HAP-1 (cell line): ENCODE measurements at regions not wholly inside any gene's neighbourhood (a gene's known extent, or its start where the extent isn't known, plus 50 kb on each side); places are given as distances from the start of the nearest gene placed in this dataset.

Experiments used
- DNase-seq, 2 experiments: peaks; one replicate each; pipeline ENCODE4 v3.0.0-alpha.2; 2016 to 2020; ENCODE audit warnings: low spot score in 2 of 2
- H3K27me3 ChIP-seq: fragments of 250-450 bp; sonication (Bioruptor Pico); 2 replicates; pipeline ENCODE4 v1.5.1; 2020; ENCODE audit warnings: low read depth, mild to moderate bottlenecking, moderate library complexity
- H3K36me3 ChIP-seq: fragments of 250-450 bp; sonication (Bioruptor Pico); replicated peaks from 2 replicates; pipeline ENCODE4 v1.5.1; 2020; ENCODE audit warnings: mild to moderate bottlenecking
- H3K4me1 ChIP-seq: fragments of 250-450 bp; sonication (Bioruptor Pico); 2 replicates; pipeline ENCODE4 v1.5.1; 2020; ENCODE audit warnings: mild to moderate bottlenecking
- H3K4me3 ChIP-seq: fragments of 250-450 bp; sonication (Bioruptor Pico); 2 replicates; pipeline ENCODE4 v1.5.1; 2020; ENCODE audit warnings: mild to moderate bottlenecking, moderate library complexity
- H3K9me3 ChIP-seq: fragments of 250-450 bp; sonication (Bioruptor Pico); 2 replicates; pipeline ENCODE4 v1.5.1; 2020; ENCODE audit warnings: mild to moderate bottlenecking, moderate library complexity
- in situ Hi-C: fragments of 300-500 bp; cut with MboI; formaldehyde crosslinking; loops from 3 replicates; pipeline ENCODE4 v1.14.3; 2020; ENCODE audit warnings: low sequenced_read_pairs, inconsistent platforms, mixed read lengths

- no peaks in the 10 kb centered on the region for H3K27me3 ChIP-seq
- no peaks in the 10 kb centered on the region for H3K4me1 ChIP-seq
- H3K9me3 ChIP-seq, result no peaks in the 10 kb centered on the region
- DNase-seq, result no peak
- H3K36me3 ChIP-seq, result no peaks in the 10 kb centered on the region
- in situ Hi-C loops, result no loop called here
- H3K4me3 ChIP-seq, result no peak overlapping the region
These were observed 260.8 kb upstream of the MKI67 start for GRCh38 chr10:128386816-128387604.

- Histone ChIP-seq H3K4me3 (no peak overlapping the region), H3K9me3 (no peaks in the 10 kb centered on the region), H3K27me3 (no peaks in the 10 kb centered on the region), H3K4me1 (no peaks in the 10 kb centered on the region), H3K36me3 (no peaks in the 10 kb centered on the region)
- DNase-seq, result no peak
- in situ Hi-C loops, result no loop called here
These were observed 264.4 kb upstream of the MKI67 start for GRCh38 chr10:128390596-128390995.

- Histone ChIP-seq H3K4me1 (no peaks in the 10 kb centered on the region), H3K4me3 (no peak overlapping the region)
These were observed 267.3 kb upstream of the MKI67 start for GRCh38 chr10:128393546-128393945.

GRCh38 chr10:128398118-128398517, 271.9 kb upstream of the MKI67 start:
- H3K36me3 ChIP-seq, result no peaks in the 10 kb centered on the region

More at GRCh38 chr10:128393546-128393945, 267.3 kb upstream of the MKI67 start:
- no peaks in the 10 kb centered on the region for H3K9me3 ChIP-seq
- no peaks in the 10 kb centered on the region for H3K27me3 ChIP-seq
- in situ Hi-C loops, result no loop called here
- H3K36me3 ChIP-seq, result no peaks in the 10 kb centered on the region
- no peak for DNase-seq

GRCh38 chr10:128398999-128399398, 272.8 kb upstream of the MKI67 start:
- no peak for DNase-seq
- Histone ChIP-seq H3K36me3 (no peaks in the 10 kb centered on the region), H3K9me3 (no peaks in the 10 kb centered on the region), H3K27me3 (no peaks in the 10 kb centered on the region), H3K4me3 (no peak overlapping the region), H3K4me1 (no peaks in the 10 kb centered on the region)
- in situ Hi-C loops, result no loop called here

More at GRCh38 chr10:128398118-128398517, 271.9 kb upstream of the MKI67 start:
- Histone ChIP-seq H3K4me3 (no peak overlapping the region), H3K4me1 (no peaks in the 10 kb centered on the region), H3K27me3 (no peaks in the 10 kb centered on the region), H3K9me3 (no peaks in the 10 kb centered on the region)
- no peak for DNase-seq
- in situ Hi-C loops, result no loop called here

DNA sequence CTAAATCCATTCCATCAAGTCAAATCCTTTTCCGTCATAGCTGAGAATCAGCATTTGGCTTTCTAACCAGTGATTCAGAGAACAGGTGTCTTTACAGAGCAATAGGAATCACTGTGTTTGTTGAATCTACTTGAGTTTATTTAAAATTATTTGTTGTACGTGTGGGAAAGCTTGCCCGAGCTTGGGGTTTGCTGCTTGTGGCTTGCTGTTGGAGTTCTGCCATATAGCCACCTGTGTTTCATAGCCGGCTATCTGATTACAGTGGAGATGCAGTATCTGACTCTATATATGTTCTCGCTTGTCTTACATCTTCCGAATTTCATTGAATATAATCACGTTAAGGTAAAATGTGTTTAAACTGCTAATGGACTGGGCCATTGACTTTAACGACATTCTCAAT, 274.3 kb upstream of the MKI67 start:
- H3K4me3 ChIP-seq, result no peak overlapping the region
- no peaks in the 10 kb centered on the region for H3K9me3 ChIP-seq
- no peaks in the 10 kb centered on the region for H3K36me3 ChIP-seq
- H3K27me3 ChIP-seq, result no peaks in the 10 kb centered on the region
- in situ Hi-C loops, result no loop called here
- no peaks in the 10 kb centered on the region for H3K4me1 ChIP-seq
- no peak for DNase-seq

GRCh38 chr10:128405450-128405849, 279.2 kb upstream of the MKI67 start:
- DNase-seq, result no peak
- H3K27me3 ChIP-seq, result no peaks in the 10 kb centered on the region
- in situ Hi-C loops, result no loop called here
- no peaks in the 10 kb centered on the region for H3K36me3 ChIP-seq
- no peak overlapping the region for H3K4me3 ChIP-seq
- H3K9me3 ChIP-seq, result no peaks in the 10 kb centered on the region
- H3K4me1 ChIP-seq, result no peaks in the 10 kb centered on the region

GRCh38 chr10:128411643-128412042, 285.4 kb upstream of the MKI67 start:
- DNase-seq, result no peak
- H3K36me3 ChIP-seq, result no peaks in the 10 kb centered on the region
- in situ Hi-C loops, result no loop called here
- H3K4me1 ChIP-seq, result no peaks in the 10 kb centered on the region
- H3K9me3 ChIP-seq, result no peaks in the 10 kb centered on the region
- H3K4me3 ChIP-seq, result no peak overlapping the region
- H3K27me3 ChIP-seq, result no peaks in the 10 kb centered on the region

- no peaks in the 10 kb centered on the region for H3K27me3 ChIP-seq
- H3K9me3 ChIP-seq, result no peaks in the 10 kb centered on the region
- H3K4me1 ChIP-seq, result no peaks in the 10 kb centered on the region
- no peaks in the 10 kb centered on the region for H3K36me3 ChIP-seq
- no peak overlapping the region for H3K4me3 ChIP-seq
- no peak for DNase-seq
- in situ Hi-C loops, result no loop called here
These were observed 288.3 kb upstream of the MKI67 start for GRCh38 chr10:128414568-128414967.

DNA sequence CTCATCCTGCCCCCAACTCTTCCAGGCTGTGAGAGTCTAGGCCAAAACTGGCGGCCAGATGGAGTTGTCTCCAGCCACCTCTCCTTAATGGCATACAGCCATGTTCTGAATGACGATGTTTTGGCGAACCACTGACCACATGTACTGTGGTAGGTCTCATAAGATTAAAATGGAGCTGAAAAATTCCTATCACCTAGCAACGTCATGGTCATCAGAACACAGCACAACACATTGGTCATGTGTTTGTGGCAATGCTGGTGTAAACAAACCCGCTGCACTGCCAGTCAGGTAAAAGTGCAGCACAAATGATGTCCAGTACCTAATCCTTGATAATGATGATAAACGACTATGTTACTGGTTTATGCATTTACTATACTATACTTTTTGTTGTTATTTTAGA, 290.0 kb upstream of the MKI67 start:
- Histone ChIP-seq H3K4me1 (no peaks in the 10 kb centered on the region), H3K4me3 (no peak overlapping the region), H3K27me3 (no peaks in the 10 kb centered on the region), H3K36me3 (no peaks in the 10 kb centered on the region), H3K9me3 (no peaks in the 10 kb centered on the region)
- DNase-seq, result no peak
- in situ Hi-C loops, result no loop called here

DNA sequence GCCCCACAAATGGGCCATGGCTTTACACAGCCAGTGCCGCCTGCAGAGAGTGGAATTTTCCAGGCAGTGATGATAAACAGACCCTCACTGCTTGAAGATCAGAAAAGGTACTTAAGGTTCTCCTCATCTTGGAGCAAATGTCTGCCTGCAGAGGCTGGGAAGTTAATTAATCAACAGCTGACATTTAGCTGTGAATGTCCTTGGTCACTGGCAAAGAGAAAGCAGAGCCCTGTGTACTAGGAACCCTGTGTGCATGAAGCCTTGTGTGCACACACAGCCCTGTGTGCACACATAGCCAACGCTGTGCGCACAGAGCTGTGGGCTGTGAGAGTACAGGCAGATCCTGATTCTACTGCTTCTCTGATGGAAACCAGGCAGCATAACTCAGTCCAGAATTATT, 291.6 kb upstream of the MKI67 start:
- Histone ChIP-seq H3K27me3 (no peaks in the 10 kb centered on the region), H3K4me3 (no peak overlapping the region), H3K36me3 (no peaks in the 10 kb centered on the region), H3K9me3 (no peaks in the 10 kb centered on the region), H3K4me1 (no peaks in the 10 kb centered on the region)
- in situ Hi-C loops, result no loop called here
- no peak for DNase-seq

DNA sequence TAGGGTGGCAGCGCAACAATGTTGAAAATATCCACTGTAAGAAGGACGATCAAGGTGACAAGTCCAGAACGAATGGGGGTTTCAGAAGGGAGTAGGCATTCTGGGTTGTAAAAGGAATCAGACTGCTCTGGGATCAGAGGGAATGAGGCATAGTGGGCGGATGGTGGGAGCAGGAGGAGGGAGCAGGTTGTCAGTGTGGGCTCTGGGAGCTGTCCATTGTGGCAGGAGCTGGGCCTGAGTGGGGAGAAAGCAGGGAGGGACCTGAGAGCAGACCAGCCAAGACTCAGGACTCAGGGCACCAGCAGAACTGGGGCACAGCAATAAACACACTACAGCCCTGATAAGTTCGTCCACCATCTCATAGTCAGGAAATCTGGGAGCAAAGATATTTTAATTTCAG, 292.6 kb upstream of the MKI67 start:
- no peaks in the 10 kb centered on the region for H3K36me3 ChIP-seq
- H3K9me3 ChIP-seq, result no peaks in the 10 kb centered on the region
- H3K4me3 ChIP-seq, result no peak overlapping the region
- no peaks in the 10 kb centered on the region for H3K4me1 ChIP-seq
- in situ Hi-C loops, result no loop called here
- no peak for DNase-seq
- H3K27me3 ChIP-seq, result no peaks in the 10 kb centered on the region

DNA sequence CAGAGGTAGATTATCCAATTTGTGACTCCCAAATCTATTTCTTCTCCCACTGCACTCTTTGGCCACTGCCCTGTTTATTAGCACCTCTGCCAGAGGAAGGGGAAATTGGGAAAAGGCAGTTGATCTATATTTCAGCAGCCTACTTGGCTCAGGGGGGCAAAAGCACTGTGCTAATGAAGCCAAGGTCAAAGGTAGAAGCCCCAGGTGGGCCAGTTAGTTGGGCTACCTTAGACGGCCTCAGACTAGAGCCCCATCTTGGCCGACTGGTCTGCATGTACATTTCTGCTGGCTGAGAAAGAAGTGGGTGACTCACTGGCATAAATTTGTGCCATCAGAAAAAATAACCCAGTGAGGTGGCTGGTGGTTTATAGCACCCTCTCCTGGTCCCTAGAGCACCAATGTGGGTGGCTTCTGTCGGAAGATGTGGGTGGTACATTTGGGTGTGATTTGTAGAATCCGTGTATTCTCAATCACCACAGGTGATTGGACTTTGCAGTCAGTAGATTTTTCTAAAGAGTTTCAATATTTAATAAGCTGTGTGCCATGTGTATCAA, 293.3 kb upstream of the MKI67 start:
- H3K4me1 ChIP-seq, result no peaks in the 10 kb centered on the region
- H3K4me3 ChIP-seq, result no peak overlapping the region
- H3K36me3 ChIP-seq, result no peaks in the 10 kb centered on the region
- H3K27me3 ChIP-seq, result no peaks in the 10 kb centered on the region
- in situ Hi-C loops, result no loop called here
- H3K9me3 ChIP-seq, result no peaks in the 10 kb centered on the region
- no peak for DNase-seq

DNA sequence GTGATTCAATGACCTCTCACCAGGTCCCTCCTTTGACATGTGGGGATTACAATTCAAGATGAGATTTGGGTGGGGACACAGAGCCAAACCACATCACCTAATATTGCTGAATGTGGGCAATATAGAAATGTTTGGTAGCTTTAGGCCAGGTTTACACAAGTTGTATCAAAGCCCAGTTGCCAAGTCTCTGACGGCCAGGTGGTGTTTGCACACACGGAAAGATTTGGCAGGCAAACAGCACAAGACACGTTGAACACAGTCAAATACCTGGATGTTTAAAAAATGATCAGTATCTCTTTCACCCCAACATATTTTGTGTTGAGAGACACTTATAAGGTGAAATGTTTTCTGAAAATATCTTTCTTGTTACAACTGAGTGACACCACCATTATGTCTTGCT, 294.4 kb upstream of the MKI67 start:
- H3K4me1 ChIP-seq, result no peaks in the 10 kb centered on the region
- H3K9me3 ChIP-seq, result no peaks in the 10 kb centered on the region
- H3K27me3 ChIP-seq, result no peaks in the 10 kb centered on the region
- H3K4me3 ChIP-seq, result no peak overlapping the region
- no peaks in the 10 kb centered on the region for H3K36me3 ChIP-seq
- in situ Hi-C loops, result no loop called here
- no peak for DNase-seq
